HEK293 (cell line): ENCODE measurements at regions not wholly inside any gene's neighbourhood (a gene's known extent, or its start where the extent isn't known, plus 50 kb on each side); places are given as distances from the start of the nearest gene placed in this dataset.

Experiments
- CTCF ChIP-seq: fragments of 450-650 bp; formaldehyde crosslinking; IDR thresholded peaks from 2 replicates; pipeline ENCODE4 v1.5.1; 2016; ENCODE audit warnings: missing biosample characterization, missing genetic modification characterization
- TSHZ1 ChIP-seq: fragments of 450-650 bp; formaldehyde crosslinking; IDR thresholded peaks from 2 replicates; pipeline ENCODE4 v1.5.1; 2016; ENCODE audit warnings: missing biosample characterization, missing genetic modification characterization, borderline replicate concordance

- TF ChIP-seq TSHZ1 (tag by site-specific recombination) (no peak), CTCF (tag by site-specific recombination) (no peak)
Observed at GRCh38 chr10:52956861-52957260, 184.3 kb upstream of the MBL2 start.
